Activated CD4-positive, CD25-positive, alpha-beta regulatory T cell (primary cell): ENCODE measurements at regions not wholly inside any gene's neighbourhood (a gene's known extent, or its start where the extent isn't known, plus 50 kb on each side); places are given as distances from the start of the nearest gene placed in this dataset.
"Not testable (repeated sequence)": the region's sequence is repeated elsewhere in the genome, so short reads cannot be mapped to it uniquely, and the experiment has no call there.

Source experiments
- DNase-seq, 4 experiments: peaks; one replicate each; lab custom pipeline; 2025; lab: John Stamatoyannopoulos, UW

DNA sequence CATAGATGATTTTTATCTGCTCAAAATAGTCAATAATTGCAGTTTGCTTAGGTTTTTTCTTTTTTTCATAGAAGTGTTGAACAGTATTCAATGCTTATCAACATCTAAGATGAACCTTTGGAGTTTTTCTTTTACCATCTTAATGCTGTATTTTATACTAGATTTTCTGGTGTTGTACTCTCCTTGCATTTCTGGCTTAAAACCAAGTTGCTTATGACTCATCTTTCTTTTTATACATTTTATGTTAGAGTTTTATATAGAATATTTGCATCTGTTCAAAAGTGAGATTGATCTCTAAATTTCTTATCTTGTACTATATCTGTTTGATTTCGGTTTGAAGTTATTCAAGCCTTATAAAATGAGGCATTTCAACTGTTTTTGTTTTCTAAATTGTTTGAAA lies 232.5 kb downstream of the RFPL4B start:
- no peak for DNase-seq

DNA sequence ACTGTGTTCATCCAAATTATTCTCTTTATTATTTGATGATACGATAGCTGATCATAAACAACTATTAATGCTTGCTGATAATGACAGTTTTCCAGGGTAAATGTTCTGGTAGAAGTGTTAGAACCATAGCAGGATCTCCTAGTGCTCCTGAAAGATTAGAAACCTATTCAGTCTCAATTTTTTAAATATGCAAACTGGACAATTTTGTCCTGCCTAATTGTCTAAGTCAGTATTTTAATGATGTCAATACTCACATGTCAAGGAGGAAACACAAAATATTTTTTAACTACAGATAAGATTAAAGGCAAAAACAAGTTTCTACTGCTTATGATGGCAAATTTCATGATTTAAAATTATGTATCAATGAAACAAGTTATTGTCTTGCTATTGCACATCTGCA lies 233.9 kb downstream of the RFPL4B start:
- no peak for DNase-seq

DNA sequence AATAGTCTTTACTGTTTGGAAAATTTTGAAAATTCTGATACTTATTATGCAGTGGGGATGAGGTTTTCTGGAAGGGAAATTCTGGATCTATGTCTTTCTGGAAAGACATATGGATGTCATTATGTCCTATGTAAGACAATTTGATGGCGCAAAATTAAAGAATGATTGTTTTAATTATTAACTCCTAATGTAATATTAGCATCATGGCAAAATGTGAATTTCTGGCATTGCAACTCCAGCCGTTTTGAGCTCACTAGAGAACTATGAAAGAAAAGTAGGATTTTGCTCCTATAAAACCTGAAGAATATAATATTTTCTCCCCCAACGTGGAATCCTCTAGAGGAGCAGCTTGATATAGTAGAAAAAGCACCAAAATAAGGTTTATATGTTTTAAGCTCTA lies 243.2 kb downstream of the RFPL4B start:
- DNase-seq, result no peak

DNA sequence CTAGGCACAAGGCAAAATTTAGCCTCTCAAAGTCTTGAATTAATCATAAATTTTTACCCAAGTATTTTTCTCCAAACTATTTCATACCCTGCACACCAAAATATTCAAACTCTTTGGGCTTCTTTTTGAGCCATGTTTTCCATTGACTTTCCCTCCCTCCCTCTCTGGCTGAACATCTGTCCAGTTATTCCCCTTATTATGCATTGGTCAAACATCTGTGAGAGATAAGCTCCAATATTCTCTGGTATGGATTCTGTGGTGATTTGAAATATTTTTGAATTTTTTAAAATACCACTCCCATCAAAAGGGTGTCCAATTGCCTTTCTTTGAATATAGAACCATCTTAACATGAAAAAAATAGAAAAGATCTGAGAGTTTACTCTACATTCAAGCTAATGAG lies 244.2 kb downstream of the RFPL4B start:
- DNase-seq, result no peak

DNA sequence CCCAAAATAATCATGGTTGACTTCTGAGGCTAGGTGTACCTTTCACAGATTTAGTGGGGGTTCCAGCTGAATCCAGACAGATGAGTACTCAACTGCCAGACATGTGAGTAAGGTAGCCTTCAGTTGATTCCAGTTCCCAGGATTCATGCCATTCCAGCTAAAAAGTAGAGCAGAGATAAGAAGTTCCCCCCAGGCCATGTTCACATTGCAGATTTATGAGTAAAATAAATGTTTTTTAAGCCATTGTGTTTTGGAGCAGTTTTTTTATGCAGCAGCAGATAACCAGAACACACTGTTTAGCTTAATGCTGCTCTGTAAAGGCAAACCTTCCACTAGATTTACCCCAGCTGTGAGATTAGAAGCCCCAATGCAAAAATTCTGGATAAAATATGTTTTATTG lies 245.0 kb downstream of the RFPL4B start:
- no peak for DNase-seq

DNA sequence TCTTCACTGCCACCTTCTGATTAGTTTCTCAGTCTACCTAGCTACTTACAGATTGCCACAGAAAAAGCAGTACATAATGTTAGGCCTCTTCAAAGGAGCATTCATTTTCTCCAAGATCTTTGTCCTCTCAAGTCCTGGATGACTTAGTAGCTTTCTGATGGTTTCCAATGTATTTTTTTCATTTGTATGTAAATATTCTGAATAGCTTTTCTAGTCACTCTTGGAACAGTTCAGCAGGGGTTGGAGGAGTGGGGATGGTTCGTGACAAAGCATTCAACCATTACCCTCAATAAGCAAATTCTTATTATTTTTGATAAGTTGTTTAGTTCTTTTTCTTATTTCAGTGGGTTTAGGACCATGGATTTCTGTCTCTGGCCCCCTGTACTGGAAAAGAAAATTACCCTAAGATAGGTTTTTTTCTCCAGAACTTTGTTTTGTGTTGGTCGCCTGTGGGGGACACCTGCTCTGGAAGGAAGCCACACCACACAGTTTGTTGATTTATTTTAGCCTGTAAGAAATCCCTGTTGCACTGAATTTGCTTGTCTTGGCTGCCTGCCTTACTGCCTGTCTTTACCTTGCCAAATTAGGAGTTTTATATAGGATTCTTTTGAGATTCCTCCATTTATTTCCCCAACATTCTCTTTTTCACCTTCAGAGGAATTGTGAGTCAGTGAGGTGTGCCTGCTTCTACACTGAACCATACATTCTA lies 247.9 kb downstream of the RFPL4B start:
- DNase-seq, result no peak

DNA sequence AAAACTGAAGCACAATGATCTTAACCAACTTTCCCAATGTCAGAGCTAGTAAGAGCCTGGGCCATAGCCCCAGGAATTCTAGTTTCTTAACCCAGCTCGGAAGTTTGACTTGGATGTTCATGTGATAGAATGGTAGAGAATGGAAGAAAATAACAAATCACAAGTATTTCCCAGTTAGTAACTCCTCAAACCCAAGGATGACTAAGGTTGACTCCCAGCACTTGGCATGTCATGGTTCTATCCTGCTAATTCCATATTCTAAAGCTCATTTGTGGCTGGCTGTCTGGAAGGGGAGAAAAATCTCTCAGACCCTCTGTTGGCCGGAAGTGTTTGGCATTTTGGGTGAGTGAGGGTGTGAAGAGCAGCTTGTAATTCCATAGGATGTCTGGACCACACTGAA lies 248.7 kb downstream of the RFPL4B start:
- DNase-seq, result no peak

DNA sequence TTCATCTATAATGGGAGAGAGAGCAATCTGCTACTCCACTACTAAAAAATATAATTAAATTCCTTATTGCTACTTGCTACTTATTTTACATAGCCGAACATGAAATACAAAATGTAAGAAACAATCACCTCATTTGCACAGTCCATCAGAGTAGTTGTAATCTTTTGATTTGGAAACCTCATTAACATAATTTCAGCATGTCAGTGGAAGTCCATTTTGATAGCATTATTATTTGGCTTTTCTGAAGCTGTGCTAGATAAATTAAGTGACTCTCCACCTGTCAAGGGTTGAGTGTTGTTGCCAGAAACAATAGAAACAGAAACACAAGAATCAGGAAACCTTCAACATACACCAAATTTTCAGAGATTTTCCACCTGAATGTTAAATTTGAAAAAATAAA lies 250.0 kb downstream of the RFPL4B start:
- DNase-seq, result no peak

DNA sequence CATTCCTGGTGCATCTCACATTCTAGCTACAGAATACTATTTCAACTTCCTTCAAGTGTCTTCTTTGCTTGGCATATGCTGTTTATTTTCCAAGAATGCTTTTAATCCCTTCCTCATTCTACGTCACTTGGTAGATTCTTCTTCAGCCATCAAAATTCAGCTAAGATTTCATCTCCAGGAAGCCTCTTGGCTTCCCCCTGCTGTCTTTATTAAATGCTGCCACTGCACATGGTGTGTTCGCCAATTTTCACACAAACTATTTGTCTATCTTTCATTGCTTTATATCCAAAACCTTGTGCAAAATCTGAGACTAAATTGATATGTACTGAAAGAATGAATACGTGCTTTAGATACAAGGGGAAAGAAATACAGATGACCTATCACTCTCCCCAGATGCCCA lies 253.0 kb downstream of the RFPL4B start:
- no peak for DNase-seq

DNA sequence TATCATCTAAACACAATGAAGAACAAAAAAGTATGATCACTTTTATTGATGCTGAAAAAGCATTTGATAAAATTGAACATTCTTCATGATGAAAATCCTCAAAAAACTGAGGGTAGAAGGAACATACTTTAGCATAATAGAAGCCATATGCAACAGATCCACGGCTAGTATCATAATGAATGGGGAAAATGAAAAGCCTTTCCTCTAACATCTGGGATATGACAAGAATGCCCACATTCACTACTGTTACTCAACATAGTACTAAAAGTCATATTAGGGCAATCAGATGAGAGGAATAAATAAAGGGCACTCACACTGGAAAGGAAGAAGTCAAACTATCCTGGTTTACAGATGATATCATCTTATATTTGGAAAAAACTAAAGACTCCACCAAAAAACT lies 256.6 kb downstream of the RFPL4B start:
- DNase-seq, result no peak

DNA sequence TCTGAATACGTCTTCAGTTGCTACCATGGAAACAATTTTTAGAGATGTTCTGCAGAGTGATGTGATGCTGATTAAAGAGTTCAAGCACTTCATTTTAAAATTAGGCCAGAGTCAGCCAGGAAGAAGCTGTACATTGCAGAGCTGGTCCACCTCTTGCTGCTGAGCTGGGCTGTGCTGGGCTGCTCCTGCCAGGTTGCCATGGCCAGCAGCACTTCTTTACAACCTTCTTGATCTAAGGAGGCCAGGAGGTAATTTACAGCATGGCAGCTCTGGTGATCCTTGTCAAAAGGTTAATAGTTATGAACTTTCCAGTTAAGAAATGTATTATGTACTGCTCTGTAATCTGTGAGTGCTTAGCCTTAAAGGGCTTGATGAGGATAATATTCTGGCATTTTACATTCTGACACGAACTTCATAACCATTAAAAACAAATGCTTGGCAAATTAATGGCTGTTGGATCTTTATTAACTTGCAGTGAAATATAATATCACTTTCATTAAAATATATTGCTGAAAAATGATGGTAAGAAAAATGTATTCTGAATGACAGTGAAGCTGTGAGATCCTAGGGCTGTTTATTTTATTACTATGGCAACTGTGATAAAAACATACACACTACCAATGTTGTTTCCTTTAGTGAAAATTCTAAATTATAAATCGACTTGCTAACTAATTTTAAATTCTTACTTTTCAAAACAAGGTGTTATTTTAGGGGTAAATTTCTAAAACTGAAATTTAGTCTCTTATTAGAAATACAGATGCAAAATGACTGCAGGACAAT lies 259.7 kb downstream of the RFPL4B start:
- DNase-seq, result no peak

DNA sequence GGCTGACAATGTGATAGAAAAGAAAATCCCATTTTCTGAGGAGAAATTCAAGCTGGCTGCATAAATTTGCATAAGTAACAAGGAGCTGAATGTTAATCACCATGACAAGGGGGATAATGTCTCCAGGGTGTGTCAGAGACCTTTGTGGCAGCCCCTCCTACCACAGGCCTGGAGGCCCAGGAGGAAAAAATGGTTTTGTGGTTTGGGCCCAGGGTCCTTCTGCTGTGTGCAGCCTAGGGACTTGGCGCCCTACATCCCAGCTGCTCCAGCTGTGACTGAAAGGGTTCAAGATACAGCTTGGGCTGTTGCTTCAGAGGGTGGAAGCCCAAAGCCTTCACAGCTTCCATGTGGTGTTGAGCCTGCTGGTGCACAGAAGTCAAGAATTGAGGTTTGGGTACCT lies 261.8 kb downstream of the RFPL4B start:
- not testable (repeated sequence) for DNase-seq

DNA sequence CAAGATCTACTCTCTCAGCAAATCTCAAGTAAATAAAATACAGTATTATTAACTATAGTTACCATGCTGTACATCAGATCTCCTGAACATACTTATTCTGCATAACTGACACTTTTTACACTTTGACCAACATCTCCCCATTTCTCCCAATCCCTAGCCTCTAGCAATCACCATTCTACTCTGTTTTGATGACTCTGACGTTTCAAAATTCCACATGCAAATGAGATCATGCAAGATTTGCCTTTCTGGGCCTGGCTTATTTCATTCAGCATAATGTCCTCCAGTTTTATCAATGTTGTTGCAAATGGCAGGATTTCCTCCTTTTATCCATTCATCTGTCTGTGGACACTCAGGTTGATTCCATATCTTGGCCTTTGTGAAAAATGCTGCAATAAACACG lies 266.3 kb downstream of the RFPL4B start:
- DNase-seq, result no peak

DNA sequence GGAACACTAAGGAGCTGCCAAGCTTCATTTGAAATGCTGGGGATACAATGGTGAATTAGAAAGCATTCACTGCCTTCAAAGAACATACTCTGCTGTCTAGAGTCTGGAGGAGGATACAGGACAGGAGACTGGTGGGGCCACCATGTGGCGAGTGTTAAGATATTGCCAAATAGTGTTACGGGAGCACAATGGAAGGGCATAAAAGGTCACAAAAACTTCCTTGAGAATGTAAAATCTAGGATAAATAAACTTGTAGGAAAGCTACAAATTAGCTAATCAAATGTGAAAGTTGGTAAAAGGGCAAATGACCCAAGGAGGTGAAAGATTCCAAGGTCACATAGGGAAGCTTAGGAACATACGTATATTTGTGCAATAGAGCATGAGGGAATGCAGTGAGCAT lies 271.7 kb downstream of the RFPL4B start:
- no peak for DNase-seq

DNA sequence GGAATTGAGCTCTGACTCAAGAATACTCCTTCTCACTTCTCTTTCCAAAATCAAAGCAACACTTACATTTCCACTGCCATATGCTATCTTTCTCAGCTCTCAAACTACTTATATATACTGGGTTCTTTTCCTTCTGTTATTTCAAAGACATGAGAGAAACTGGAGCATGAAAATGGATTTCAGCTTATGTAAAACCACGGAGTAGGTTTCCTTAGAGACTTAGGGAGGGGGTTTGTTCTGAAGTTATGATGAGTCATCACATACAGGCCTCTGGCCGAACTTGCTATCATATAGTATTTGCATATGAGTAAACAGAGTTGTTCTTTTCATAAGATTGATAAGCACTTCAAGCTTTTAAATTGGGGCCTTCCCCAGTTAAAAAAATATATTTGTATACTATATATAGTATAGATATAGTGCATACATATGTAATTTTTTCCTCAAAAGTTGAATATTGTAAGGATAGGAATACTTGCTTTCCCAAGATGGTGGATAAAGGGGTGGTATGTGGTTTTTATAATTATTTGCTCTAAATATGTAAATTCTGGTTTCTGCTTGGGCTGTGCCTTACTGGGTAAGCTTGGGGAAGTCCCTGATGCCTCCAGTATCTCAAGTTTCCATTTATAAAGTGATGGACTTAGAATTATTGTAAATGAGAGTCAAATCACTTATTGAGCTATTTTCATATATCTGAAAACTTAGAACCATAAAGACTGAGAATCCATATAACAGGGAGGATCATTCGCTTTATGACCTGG lies 273.9 kb downstream of the RFPL4B start:
- no peak for DNase-seq

DNA sequence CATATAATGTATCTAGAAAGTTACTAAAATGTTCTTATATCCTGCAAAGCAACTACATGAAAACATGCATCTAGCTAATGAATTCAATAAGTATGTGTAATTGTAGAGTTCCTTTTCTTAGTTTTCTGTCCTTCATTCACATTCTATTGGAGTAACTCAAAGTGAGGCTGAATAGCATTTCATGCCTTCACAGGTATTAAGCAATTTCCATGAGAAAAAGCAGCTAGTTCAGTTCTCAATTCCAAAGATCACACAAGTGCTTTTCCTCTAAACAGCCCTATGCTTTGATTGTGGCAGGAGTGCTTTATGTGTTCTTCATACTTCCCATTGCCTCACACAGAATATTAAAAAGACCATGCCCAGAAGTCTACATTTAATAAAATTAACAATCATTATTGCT lies 274.9 kb downstream of the RFPL4B start:
- DNase-seq, result no peak

DNA sequence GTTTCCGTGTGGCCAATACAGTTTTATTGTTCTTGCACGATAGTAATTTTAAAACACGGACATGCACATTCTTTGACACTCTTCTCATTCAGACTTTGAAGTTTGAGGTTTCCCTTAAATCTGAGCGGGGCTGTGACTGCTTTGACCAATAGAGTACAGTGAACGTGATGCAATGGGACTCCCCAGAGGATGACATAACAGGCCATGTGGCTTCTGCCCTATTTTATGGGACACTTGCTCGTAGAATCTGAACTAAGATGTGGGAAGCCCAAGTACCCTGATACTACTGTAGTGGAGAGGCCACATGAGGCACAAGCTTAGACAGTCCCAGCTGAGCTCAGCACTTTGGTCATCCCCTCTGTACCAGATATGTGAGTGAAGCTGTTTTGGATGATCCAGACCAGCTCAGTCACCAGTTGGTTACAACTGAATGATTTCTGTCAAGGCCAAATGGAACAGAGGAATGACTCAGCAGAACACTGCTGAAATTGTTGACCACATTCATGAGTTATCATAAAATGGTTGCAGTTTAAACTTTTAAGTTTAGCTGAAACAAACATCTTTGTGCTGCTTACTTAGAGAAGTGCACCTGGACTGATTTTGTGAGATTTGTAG lies 279.4 kb downstream of the RFPL4B start:
- DNase-seq, result no peak

DNA sequence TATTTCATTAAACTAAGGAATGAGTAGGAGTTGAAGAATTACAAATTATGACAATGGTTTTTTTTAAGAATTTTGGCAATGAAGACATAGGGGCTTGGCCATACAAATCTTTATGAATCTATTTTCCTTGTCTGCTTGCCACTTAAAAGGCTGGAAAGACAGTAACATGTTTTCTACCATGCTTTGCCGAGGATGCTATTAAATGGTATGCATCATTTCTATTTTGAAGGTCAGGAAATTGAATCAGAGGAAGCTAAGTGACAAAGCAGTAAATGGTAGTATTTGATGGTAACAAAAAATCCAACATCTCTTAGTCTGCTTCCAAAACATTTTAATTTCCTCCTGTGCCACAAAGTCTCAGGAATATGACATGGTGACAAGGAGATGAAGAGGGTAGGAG lies 287.2 kb downstream of the RFPL4B start:
- no peak for DNase-seq

DNA sequence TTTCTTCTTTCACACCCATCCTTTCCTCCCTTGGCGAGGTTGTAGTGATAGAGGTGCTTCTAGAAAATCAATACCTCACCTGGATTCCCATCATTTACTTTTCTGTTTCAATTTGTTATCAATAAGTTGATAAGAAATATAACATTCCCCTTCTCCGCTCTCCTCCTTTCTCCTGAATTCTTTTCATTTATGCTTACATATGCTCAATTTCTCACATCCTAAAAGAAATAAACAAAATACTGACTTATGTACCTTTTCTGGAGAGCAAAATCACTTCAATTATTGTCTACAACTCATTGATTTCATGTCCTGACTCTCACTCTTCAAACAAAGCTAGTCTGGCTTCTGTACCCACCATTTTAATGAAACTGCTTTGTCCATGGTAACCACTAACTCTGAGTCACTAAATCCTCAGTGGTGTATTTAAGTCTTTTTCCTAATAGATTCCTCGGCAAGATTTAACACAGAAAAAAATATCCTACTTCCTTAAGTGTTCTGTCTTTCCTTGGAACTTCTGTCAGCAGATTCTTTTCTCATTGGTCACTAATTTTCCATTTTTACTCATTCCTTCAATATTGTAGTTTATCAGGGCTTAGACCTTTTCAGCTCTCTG lies 289.6 kb downstream of the RFPL4B start:
- no peak for DNase-seq

DNA sequence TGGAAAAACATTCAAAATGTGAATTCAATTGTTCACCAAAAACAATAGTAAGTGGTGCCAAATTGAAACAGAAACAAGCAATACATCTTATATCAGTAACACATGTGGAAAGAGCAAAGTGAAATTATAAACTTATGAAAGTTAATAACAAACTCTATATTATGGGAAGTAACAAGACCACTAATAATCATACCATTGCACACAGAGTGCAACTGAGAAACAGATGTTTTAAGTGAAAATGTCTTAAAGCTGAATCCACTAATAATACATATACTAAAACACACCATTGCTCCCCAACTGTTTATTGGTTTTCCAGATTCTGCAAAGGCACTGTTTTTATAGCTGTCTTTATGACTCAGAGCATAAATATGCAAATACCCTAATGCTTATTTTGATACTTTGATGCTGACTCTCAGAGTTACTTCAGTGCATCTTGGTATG lies 292.3 kb downstream of the RFPL4B start:
- no peak for DNase-seq

DNA sequence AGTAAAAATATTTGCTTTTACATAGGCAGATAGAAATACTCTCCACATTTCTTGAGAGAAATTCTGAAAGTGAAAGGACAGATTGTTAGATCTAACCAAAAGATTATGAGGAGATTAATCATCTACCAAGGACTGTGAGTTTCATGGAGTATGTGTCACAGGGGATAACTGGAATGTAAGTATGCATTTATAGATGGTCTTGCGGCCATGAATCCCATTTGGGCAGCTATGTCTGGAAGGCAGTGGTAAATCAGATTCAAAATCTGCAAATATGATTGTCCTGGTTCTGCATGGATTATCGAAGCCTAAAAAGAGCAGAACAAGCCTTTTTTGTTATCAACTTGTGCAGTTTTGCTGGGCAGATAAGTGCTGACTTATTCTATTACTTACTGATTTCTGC lies 293.8 kb downstream of the RFPL4B start:
- no peak for DNase-seq

DNA sequence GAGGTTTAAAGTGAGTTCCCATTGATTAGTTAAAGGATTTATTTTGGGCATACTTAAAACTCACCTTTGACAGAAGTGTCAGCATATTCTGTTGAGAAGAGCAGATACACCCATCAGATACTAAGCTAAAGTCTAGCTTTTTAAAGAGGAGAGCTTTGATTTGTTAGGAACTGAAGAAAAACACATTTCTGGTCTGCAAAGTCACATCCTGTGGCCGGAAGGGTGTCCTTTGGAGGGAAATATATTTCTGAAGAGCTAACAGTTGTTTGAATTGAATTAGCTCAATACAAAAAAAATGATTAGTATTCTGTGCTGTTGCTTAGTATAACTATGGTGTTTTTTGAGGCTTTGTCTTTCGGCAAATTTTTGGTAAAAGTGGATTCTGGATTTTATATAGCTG lies 302.7 kb downstream of the RFPL4B start:
- no peak for DNase-seq
